Activated CD4-positive, alpha-beta T cell treated with anti-CD3 and anti-CD28 coated beads, Interleukin-10, Interleukin-2, amounts not matched to agents 100 ng/mL and 50 ng/mL, durations not matched to agents 16 hours and 8 hours (primary cell): ENCODE measurements at regions not wholly inside any gene's neighbourhood (a gene's known extent, or its start where the extent isn't known, plus 50 kb on each side); places are given as distances from the start of the nearest gene placed in this dataset.
"Not testable (repeated sequence)": the region's sequence is repeated elsewhere in the genome, so short reads cannot be mapped to it uniquely, and the experiment has no call there.

Experiments used
- DNase-seq: peaks from one replicate; pipeline ENCODE4 v3.0.0-alpha.2; 2020

DNA sequence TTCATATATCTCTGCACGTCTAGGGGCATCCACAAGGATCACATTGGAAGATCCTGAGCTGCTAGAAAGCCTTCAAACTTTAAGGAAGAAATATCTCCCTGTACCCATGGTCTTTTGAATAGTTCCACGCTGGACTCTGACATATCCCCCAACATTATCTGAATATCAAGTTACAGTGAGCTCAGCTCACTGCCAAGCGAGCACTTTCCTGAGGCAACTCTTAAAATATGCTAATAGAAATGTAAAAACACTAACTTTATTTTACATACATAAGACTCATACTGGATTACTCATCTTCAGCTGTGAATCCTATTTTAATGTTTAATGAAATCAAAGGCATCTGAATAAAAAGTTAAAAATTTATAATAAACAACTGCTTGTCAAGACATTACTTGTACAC, 420.2 kb upstream of the CCDC54 start:
- no peak for DNase-seq

DNA sequence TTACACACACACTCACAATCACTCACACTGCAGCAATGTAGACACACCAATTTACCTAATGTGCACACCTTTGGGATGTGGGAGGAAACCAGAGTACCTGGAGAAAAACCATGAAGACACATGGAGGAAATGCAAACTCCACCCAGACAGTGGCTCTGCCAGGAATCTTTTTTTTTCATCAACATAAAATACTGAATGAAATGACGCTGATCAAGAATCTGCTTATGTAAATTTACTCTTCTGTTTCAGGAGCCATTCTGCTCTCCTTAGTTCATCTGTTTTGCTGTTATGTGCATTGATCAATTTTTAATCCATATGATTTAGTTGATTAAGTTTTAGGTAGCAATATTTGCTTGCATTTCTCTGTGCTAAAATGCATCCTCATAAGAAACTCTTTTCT, 414.2 kb upstream of the CCDC54 start:
- no peak for DNase-seq

DNA sequence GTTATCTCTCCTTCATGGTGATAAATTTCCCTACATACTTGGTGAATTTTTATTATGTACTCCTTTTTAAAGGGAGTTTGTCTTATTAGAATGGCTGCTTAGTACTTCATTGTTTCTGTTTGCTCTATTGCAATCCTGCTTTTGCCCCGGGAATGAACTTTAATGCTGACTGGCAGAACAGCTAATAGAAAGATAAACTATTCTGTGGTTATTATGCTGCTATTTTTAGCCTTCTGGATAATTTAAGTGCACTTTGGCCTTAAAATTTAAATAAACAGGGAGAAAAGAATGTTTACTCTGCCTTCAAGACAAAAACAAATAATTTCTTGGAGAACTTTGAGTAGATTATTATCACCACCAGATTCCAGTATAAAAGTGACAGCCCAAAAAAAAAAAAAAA, 413.8 kb upstream of the CCDC54 start:
- no peak for DNase-seq

DNA sequence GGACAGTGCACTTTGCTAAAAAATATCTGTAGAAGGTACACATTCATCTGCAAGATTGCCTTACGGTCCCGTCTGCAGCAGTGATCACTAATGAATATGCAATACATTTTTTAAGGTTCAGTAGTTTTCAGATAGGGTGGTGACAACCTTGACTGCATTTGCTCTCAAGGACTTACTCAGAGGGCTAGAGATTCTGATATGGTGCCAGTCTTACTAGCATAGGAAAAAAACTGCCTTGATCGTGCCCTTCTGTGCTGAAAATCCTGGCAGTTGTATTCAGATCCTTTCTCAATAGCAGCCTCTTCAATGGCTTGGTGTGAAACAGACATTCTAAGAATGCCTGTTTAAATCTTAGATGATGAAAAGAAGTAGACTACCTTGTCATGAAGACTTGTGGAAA, 411.9 kb upstream of the CCDC54 start:
- DNase-seq: no peak

DNA sequence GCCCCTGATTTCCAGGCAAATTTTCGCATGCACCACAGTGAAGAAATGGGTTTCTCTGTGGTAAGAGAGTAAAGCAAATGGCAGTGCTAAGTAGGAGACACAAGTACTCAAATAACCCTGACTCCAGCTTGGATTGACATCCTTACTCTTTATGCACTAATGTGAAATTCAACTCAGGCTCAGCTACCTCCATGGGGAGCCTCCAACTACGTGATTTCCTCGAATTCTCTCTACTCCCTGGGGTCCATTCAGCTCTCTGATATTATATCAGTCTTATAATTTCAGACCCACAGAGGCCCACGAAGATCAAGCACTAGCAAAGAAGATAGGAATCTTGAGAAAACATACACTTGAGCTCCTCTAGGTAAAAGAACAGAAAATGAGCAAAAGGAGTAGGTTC, 407.6 kb upstream of the CCDC54 start:
- DNase-seq: no peak

DNA sequence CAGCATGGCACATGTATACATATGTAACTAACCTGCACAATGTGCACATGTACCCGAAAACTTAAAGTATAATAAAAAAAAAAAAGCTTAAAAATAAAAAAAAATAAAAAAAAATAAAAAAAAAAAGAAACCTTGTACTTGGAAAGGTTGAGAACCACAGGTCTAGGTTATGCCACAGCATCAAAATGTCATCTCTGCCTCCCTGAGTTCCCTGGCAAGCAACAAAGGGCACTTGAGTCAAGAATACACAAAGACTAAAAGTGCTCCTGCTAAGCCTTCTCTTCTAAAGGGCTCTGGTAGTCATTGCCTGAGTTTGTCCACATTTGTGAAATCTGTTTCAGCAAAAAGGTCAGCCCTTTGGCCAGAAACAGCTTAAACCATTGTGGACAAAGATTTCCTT, 395.8 kb upstream of the CCDC54 start:
- DNase-seq: no peak

DNA sequence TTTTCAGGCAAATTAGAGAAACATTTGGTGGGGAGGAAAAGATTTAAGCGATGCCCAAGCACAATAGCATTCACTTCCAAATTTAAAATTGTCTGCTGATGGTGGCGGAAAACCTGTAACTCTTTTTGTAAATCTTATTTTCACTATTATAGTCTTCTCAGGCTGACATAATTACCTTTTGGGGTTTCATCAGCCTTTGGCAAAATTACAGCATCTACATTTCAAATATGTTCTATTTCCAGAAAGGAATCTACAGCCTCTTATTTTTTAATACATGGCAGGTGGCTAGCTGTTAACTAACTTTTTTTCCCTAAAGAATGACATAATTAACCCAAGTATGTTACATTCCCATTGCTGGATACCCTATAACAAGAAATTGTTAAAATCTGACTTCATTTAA, 391.5 kb upstream of the CCDC54 start:
- no peak for DNase-seq

DNA sequence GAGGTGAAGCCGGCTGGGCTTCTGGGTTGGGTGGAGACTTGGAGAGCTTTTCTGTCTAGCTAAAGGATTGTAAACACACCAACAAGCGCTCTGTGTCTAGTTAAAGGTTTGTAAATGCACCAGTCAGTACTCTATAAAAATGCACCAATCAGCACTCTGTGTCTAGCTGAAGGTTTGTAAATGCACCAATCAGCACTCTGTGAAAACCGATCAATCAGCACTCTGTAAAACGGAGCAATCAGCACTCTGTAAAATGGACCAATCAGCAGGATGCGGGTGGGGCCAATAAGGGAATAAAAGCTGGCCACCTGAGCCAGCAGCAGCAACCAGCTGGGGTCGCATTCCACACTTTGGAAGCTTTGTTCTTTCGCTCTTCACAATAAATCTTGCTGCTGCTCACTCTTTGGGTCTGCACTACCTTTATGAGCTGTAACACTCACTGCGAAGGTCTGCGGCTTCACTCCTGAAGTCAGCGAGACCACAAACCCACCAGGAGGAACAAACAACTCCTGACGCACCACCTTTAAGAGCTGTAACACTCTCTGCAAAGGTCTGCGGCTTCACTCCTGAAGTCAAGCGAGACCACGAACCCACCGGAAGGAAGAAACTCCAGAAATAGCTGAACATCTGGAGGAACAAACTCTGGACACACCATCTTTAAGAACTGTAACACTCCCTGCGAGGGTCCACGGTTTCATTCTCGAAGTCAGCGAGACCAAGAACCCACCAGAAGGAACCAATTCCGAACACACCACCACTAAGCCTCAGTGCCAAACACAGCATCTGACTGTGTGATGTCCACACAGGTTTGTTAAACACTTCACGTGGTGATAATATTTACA, 378.2 kb upstream of the CCDC54 start:
- DNase-seq: peak; percentile 35

DNA sequence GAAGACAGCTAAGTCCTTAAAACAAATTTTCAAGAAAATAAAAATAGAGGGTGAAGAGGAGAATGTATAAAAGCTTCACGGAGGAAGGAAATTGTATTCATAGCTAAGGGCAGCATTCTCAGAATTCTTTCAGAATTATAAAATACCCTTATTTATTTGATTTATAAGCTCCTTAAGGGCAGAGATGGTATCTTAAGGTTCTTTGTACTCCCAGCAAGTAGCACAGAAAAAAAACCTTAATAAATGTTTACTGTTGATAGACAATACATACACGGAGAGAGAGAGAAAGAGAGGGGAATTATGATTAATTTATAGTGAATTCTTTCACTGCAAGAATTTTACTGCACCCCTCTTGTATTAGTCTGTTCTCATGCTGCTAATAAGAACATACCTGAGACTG, 375.6 kb upstream of the CCDC54 start:
- DNase-seq: no peak

DNA sequence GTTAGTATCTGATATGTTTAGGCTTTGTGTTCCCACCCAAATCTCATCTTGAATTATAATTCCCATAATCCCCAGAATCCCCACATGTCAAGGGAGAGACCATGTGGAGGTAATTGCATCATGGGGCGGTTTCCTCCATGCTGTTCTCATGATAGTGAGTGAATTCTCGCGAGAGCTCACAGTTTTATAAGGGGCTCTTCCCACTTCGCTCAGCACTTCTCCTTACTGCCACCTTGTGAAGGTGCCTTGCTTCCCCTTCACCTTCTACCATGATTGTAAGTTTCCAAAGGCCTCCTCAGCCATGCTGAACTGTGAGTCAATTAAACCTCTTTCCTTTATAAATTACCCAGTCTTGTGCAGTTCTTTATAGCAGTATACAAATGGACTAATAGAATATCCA, 371.9 kb upstream of the CCDC54 start:
- DNase-seq: not testable (repeated sequence)

DNA sequence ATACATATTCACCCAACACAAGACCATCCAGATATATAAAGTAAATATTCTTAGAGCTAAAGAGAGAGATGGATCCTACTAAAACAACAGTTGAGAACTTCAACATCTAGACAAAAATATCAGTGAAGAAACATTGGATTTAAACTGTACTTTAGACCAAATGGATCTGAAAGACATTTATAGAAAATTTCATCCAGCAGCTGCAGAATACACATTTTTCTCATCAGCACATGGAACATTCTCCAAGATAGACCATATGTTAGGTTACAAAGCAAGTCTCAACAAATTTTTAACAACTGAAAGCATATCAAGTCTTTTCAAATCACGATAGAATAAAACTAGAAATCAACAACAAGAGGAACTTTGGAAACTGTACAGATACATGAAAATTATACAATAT, 369.0 kb upstream of the CCDC54 start:
- no peak for DNase-seq

DNA sequence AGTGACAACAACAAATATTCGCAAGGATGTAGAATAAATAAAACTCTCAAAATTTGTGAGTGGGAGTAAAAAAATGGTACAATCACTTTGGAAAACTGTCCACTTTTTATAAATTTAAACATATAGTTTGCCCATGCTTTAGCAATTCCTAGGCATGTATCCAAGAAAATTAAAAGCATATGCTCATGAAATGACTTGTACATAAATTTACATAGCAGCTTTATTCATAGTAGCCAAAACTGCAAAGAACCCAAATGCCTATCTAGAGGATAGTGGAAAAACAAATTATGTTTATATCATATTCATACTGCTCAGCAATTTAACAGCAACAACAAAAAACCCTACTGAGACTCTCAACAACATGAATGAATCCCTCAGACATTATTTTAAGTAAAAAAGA, 363.6 kb upstream of the CCDC54 start:
- DNase-seq: no peak

DNA sequence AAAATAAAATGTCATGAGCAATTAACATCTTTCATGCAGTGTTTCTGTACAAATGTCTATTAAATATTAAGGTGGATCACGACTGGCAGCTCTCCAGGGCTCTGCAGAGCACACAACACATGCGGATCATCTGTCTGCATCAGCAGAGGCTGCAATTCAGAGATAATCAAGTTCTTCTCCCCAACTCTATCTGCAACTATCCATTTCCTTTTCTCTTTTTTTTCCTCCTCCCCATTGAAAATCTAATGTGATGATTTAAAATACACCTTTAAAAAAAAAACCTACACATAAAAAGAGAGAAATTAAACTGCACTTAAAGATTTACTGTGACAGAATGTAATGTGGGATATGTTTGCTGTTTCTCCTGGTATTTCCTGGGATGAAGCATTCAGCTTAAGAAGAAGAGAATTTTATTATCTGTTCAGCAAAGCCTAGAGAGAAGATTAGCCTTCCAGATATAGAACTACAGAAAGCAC, 352.6 kb upstream of the CCDC54 start:
- no peak for DNase-seq

DNA sequence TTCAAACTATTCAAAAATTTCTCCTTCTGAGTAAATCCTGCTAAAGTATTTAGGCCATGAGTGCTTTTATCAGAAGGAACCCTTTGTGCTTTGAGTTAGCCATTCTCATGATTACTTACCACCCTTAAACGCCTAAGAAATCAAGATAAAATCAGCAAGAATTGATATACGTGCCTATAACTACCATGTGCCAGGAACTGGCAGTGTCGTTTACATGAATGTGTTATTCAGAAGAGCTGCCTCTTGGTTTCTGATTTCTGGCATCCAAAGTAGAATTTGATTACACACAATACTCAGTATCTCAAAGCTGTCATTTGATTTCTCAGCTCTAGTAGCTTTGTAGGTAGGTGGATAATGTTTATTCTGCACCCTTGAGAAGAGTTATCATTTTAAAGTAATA, 351.3 kb upstream of the CCDC54 start:
- DNase-seq: no peak

DNA sequence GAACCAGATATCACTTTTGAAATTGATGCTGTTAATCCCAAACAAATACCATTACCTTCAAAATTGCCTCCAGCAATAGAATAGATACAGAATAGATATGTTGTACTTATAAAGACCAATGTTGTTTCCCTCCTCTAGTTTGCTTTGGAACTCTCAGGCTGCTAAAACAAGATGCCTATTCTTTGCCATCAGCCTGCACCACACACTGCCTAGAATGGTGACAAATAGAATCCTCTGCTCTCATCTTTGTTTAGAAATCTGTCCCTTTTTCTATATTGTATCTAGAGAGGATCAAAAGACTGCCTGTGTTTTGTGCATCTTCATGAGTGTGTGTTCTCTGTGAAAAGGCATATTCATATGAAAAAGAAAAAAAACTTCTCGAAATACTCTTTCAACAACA, 349.2 kb upstream of the CCDC54 start:
- DNase-seq: no peak

DNA sequence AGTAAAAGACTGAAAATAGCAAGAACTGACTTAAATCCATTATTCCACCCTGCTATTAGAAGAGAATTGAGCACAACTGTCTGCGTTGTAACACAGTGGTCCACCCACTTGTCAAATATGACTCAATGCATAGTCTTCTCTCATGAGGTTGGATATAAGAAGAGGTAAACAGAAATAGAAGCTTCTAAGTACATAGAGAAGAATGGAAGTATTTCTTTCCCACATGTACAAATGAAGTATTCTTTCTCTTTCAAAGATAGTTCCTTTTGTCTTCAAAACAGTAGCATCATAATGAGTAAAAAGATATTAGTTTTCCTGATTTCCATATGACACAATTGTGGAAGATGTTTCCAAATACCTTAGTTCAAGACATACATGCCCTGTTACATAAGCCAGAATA, 348.6 kb upstream of the CCDC54 start:
- DNase-seq: no peak

DNA sequence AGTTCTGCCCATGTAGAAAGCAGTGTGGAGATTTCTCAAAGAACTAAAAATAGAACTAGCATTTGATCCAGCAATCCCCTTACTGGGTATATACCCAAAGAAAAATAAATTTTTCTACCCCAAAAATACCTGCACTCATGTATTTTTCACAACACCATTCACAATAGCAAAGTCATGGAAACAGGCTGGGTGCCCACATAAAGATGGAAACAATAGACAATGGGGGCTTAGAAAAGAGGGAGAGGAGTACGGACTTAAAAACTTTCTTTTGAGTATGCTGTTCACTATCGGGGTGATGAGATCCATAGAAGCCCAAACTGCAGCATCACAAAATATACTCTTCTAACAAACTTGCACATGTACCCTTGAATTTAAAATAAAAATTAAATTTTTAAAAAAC, 345.1 kb upstream of the CCDC54 start:
- DNase-seq: no peak

DNA sequence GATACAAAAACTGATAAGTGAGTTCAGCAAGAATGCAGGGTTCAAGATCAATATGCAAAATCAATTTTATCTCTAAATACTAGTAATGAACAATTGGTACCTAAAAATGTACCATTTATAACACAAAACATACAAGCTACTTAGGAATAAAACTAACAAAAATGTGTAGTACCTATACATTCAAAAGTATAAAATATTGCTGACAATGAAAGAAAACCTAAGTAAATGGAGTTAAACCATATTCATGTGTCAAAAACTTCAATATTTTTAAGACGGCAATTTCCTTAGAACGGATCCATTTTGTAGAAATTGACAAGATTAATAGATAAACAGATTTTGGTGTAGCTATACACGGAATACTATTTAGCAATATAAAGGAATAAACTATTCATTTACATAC, 343.1 kb upstream of the CCDC54 start:
- no peak for DNase-seq

DNA sequence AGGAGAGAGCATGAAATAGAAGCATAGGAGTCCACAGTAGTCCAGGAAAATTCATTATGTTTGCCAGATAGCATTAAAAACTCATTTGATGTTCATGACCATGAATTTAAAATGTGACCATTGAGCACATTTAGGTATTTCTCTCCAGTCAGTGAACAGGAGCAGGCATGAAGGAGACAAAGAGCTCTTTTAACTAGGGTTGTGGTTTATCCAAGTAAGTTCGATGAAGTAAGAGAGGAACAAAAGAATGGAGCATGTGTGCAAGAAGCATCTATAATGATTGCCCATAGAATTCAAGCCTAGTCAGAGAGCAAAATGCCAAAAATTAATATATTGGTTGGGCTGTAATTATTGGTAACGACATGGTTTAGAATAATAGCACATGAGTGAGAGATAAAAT, 342.1 kb upstream of the CCDC54 start:
- no peak for DNase-seq

DNA sequence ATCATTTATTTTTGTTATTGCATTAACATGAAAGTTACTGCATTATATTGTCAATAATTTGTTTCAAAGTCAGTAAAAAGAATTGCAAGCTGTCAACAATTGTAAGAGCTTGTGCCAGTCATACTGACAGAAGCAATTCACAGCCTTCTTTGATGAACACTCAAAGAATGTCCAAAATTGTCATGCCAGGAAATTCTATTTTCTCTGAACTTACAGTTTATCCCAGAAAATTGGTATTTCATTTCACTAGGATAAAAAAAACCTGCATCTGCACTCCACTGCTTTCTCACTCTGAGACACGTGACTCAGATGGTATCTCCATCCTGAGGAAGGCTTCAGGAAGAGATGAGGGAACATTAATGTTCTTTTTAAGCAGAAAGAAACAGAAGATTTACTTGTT, 332.6 kb upstream of the CCDC54 start:
- DNase-seq: no peak

DNA sequence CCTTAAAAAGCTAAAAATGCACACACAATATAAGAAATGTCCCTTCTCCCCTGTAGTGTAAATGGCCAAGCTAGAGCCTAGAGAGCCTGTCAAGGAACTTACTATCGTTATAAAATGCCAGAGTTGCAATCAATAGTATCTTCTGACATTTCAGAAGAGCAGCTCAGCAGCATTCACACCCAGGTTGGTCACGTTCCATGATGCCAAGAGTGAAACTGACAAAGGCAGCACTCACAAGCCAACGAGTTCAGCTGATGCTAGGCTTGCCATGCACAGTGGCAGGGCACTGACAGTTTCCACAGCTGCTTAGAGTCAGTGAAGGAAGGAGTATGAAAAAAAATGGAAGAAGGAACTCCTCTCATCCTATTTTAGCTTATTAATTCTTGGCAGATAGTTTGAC, 331.4 kb upstream of the CCDC54 start:
- no peak for DNase-seq

DNA sequence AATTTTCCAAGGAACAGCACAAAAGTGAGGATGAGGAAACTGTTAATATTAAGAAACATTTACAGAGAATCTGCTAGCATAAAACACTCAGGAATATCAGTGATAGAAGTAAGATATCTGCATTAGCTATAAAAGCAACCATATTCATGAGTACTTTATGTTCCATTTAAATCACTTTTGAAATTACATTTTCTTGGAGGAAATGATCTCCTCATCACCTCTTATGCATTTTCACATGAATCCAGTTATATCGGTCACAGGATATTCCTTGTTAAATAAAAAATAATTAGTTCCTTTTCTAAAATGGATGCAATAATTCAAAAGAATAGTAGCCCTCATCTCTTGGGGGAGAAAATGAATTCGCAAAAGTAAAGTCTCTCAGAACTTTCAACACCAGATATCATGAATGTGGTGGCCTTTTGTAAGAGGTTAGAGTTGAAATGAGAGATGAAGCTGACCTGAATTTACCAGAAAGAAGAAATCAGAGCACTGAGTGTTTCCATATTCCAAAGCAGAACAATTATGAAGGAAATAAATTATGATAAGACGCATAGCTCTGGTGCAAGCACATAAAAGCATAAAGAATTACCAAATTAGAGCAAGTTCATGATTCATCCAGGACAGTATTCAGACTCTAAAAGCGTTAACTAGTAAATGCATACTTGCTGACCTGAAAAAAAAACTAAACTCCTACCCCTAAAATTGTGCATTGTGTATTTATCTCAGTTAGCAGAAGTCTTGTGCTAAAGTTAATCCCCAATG, 321.9 kb upstream of the CCDC54 start:
- no peak for DNase-seq

DNA sequence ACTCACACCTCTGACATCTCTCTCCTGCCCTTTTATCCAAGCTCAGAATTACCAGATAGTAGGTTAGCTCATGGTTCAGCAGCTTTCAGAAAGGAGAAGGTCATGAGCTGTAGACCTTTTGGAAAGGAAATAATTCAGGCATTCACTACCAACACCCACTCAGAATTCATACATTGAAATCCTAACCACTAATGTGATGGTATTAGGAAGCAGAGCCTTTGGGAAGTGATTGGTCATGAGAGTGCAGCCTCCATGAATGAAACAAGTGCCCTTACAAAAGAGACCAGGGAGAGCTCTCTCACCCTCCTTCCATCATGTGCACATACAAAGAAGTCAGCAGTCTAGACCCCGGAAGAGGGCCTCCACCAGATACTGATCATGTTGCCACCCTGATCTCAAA, 315.8 kb upstream of the CCDC54 start:
- no peak for DNase-seq

DNA sequence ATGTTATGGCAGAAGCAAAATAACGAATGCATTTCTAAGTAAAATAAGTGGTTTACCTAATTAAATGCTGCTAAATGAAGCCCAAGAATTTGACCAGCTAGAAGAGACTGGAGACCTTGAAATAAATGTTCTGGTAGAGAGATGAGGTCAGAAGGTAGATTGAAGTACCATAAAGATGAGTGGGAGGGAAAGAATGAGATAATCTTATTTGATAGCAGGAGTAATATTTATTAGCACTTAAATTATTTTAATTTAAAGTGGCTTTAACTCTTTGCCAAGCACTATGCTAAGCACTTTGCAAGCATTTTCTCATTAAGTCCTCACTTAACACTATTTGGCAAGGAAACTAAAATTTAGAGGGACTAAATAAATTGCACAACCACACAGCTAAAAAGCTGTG, 314.9 kb upstream of the CCDC54 start:
- no peak for DNase-seq

DNA sequence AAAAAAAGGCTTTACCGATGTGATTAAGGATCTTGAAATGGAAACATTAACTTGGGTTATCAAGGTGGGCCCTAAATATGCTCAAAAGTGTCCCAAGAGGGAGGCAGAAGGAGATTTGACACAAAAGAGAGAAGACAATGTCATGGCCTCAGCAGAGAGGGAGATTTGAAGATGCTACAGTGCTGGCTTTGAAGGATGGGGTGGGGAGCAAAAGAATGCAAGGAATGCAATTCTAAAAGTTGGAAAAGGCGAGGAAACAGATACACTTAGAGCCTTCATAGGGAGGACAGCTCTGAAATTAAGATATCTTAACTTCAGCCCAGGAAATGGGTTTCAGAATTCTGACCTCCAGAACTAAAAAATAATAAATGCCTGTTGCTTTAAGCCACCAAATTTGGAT, 314.5 kb upstream of the CCDC54 start:
- DNase-seq: no peak
